ENCODE measurements at regions not wholly inside any gene's neighbourhood (a gene's known extent, or its start where the extent isn't known, plus 50 kb on each side); places are given as distances from the start of the nearest gene placed in this dataset.

DNA sequence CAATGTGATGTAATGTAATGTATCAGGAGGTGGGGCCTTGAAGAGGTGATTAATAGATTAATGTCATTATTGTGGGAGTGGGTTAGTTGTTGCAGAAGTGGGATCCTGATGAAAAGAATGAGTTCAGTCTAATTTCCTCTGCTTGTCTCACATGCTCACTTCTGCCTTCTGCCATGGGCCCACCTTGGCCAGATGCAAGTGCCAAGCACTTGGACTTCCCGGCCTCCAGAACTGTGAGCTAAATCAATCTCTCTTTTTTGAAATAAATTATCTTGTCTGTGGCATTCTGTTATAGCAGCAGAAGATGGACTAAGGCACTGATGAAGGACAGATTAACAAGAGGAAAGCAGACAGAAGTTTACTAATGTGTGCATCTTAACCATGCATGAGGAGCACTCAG lies 123.9 kb downstream of the ETS2 start:
- TF ChIP-seq, protein P1, sequence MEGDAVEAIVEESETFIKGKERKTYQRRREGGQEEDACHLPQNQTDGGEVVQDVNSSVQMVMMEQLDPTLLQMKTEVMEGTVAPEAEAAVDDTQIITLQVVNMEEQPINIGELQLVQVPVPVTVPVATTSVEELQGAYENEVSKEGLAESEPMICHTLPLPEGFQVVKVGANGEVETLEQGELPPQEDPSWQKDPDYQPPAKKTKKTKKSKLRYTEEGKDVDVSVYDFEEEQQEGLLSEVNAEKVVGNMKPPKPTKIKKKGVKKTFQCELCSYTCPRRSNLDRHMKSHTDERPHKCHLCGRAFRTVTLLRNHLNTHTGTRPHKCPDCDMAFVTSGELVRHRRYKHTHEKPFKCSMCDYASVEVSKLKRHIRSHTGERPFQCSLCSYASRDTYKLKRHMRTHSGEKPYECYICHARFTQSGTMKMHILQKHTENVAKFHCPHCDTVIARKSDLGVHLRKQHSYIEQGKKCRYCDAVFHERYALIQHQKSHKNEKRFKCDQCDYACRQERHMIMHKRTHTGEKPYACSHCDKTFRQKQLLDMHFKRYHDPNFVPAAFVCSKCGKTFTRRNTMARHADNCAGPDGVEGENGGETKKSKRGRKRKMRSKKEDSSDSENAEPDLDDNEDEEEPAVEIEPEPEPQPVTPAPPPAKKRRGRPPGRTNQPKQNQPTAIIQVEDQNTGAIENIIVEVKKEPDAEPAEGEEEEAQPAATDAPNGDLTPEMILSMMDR (IDR thresholded peaks at IDR 0.05; ENCODE audit: extremely low read depth, missing control alignments), result no peak
- DNase-seq (ENCODE audit: low spot score), result no peak

DNA sequence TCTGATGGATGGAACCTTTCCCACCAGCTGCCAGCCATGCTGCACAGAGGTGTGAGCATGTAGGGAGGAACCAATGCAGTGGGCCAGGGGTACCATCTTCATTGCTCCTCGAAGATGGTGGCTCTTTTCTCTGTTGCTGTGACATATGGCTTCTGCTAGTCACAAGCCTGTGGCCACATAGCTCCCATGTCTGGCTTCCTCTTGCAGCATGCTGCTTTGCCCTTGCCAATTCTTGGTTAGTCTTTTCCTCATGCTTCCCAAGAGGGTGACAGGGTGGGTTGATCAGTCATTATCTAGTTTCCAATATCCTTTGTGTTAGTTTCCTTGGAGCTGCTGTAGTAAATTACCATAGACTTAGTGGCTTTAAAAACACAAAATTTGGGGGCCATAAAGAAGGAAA lies 123.4 kb downstream of the ETS2 start:
- TF ChIP-seq, protein P1 (IDR thresholded peaks at IDR 0.05; ENCODE audit: extremely low read depth, missing control alignments), result no peak
- no peak for DNase-seq (ENCODE audit: low spot score)

DNA sequence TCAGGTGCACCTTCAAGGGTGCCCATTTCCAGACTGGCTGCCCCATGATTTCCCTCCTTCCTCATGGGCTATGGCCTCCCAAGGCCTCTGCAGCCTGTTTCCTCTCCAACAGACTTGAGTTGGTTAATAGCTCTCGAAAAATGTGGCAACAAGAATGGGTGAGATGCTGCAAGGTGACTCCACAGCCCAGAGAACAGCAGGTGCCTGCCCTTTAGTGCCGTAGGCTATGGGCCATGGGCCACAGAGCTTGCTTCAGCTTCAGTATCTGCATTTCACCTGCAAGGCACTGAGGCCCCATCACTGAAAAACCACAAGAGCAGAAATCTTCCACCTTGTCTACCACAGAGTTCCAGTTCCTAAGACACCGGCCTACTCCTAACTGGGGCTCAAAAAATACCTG lies 122.0 kb downstream of the ETS2 start:
- TF ChIP-seq, protein P1 (IDR thresholded peaks at IDR 0.05; ENCODE audit: extremely low read depth, missing control alignments), result no peak
- no peak for DNase-seq (ENCODE audit: low spot score)

DNA sequence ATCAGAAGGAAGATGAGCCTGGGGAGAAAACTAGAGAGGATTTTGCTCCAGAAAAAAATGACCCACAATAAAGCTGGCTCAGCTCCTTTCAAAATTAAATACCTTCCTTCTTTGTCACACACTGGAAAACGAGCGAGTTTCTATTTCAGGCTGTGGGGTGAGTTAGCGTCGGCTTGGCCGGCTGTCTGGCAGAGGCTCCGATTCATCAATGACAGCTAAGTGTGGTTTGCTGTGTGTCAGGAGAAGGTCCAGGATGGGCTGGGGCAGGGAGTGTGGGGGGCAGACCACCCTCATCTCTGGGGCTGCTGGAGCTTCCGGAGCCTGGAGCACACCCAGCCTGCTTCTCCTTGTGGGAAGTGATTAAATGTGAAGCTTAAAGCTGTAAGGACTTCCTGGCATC lies 120.2 kb downstream of the ETS2 start:
- TF ChIP-seq, protein P1 (IDR thresholded peaks at IDR 0.05; ENCODE audit: extremely low read depth, missing control alignments), result no peak
- DNase-seq (ENCODE audit: low spot score), result no peak

DNA sequence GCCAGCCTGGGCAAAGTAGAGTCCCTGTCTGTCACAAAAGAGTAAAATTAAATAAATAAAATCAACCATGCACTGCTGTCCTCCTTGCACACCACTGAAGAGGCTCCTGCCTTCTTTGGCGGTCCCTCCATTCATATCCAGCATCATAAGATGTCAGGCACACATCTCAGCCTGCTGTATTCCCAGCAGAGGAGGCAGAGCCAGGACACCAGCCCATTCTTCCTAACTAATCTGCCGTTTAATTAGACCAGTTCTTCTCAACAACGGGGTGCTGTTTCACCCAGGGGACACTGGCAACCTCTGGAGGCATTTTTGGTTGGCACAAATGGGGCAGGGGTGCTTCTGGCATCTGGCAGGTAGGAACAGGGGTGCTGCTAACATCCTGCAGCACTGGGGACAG lies 119.7 kb downstream of the ETS2 start:
- TF ChIP-seq, protein P1 (IDR thresholded peaks at IDR 0.05; ENCODE audit: extremely low read depth, missing control alignments), result no peak
- DNase-seq (ENCODE audit: low spot score), result no peak

DNA sequence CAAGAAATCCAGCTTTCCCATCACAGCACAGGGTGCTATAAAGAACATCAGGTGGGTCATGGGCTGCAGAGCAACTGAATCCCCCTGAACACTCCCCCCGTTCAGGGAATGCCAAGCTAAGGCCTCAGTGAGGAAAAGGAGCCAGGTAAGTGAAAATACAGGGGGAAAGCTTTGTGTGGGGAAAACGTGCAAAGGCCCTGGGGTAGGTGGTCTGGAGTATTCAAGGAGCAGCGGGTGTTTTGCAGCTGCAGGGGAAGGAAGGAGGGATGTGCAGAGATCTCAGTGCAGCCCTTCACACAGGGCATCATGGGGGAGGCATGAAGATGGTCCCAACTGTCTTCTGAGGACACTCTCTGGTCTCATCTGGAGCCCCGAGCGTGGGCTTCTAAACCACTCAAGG lies 119.2 kb downstream of the ETS2 start:
- no peak for DNase-seq (ENCODE audit: low spot score)
- TF ChIP-seq, protein P1 (IDR thresholded peaks at IDR 0.05; ENCODE audit: extremely low read depth, missing control alignments), result no peak

DNA sequence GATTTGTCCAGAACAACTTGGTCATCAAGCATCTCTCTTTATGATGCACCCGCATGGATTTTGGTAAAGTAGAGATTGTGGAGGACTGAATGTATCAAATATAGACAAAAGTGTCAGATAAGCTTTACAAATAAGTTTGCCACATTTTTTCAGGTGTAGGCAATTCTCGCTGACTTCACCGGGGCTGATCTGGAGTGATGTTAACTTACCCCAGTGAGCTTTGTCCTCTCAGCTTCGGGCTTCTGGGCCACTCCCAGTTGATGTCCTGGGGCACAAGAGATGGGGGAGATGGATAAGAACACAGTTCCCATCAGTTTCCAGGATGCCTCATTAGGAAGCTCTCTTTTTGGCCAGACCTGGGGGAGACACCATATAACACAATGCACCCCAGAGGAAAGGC lies 117.7 kb downstream of the ETS2 start:
- no peak for DNase-seq (ENCODE audit: low spot score)
- TF ChIP-seq, protein P1 (IDR thresholded peaks at IDR 0.05; ENCODE audit: extremely low read depth, missing control alignments), result no peak
